ENCODE measurements at regions not wholly inside any gene's neighbourhood (a gene's known extent, or its start where the extent isn't known, plus 50 kb on each side); places are given as distances from the start of the nearest gene placed in this dataset.

- no peak for TF ChIP-seq CTCF (IDR thresholded peaks at IDR 0.05 in 8 of 11, conservative IDR thresholded peaks at IDR 0.05 in 3 of 11)
- TF ChIP-seq POLR2AphosphoS5 (IDR thresholded peaks at IDR 0.05) = no peak
Observed at GRCh38 chr4:86421461-86421860, 61.6 kb upstream of the MAPK10 start.

Measured in spleen (tissue), 7 donors.